M059J (cell line): ENCODE measurements at regions not wholly inside any gene's neighbourhood (a gene's known extent, or its start where the extent isn't known, plus 50 kb on each side); places are given as distances from the start of the nearest gene placed in this dataset.

Source experiments
- DNase-seq: peaks from one replicate; pipeline ENCODE4 v3.0.0-alpha.2; 2012; ENCODE audit warnings: low read depth

- DNase-seq, result no peak
Observed at GRCh38 chr4:156497486-156497885, 474.1 kb downstream of the PDGFC start.

- DNase-seq, result peak; percentile 90
Observed at GRCh38 chr4:156496797-156497196, 474.8 kb downstream of the PDGFC start.

GRCh38 chr4:156495836-156496235 is 475.8 kb downstream of the PDGFC start:
- peak; percentile 85 for DNase-seq

- peak; percentile 47 for DNase-seq
Observed at GRCh38 chr4:156495091-156495490, 476.5 kb downstream of the PDGFC start.

- DNase-seq, result no peak
Observed at GRCh38 chr4:156493858-156494257, 477.7 kb downstream of the PDGFC start.

- DNase-seq, result no peak
Observed at GRCh38 chr4:156487107-156487506, 484.5 kb downstream of the PDGFC start.

- DNase-seq, result no peak
Observed at GRCh38 chr4:156481845-156482244, 489.8 kb downstream of the PDGFC start.

- no peak for DNase-seq
Observed at GRCh38 chr4:156477636-156478035, 494.0 kb downstream of the PDGFC start.

- DNase-seq, result peak; percentile 98
Observed at GRCh38 chr4:156476359-156476758, 495.2 kb downstream of the PDGFC start.

GRCh38 chr4:156475322-156475721 is 496.3 kb downstream of the PDGFC start:
- DNase-seq, result peak; percentile 74

GRCh38 chr4:156473151-156473550 is 498.4 kb downstream of the PDGFC start:
- no peak for DNase-seq

GRCh38 chr4:156472624-156473023 is 499.0 kb downstream of the PDGFC start:
- no peak for DNase-seq

GRCh38 chr4:156459584-156459983 is 505.9 kb upstream of the CTSO start:
- no peak for DNase-seq

GRCh38 chr4:156456830-156457229 is 503.2 kb upstream of the CTSO start:
- DNase-seq, result no peak

GRCh38 chr4:156443488-156443887 is 489.8 kb upstream of the CTSO start:
- no peak for DNase-seq

GRCh38 chr4:156442912-156443311 is 489.2 kb upstream of the CTSO start:
- DNase-seq, result no peak

GRCh38 chr4:156439576-156440200 is 486.0 kb upstream of the CTSO start:
- no peak for DNase-seq

GRCh38 chr4:156437666-156438065 is 484.0 kb upstream of the CTSO start:
- no peak for DNase-seq

- DNase-seq, result no peak
Observed at GRCh38 chr4:156422576-156422975, 468.9 kb upstream of the CTSO start.

GRCh38 chr4:156420623-156421022 is 467.0 kb upstream of the CTSO start:
- no peak for DNase-seq

GRCh38 chr4:156419080-156419685 is 465.5 kb upstream of the CTSO start:
- DNase-seq, result no peak

- no peak for DNase-seq
Observed at GRCh38 chr4:156414406-156414805, 460.7 kb upstream of the CTSO start.

- no peak for DNase-seq
Observed at GRCh38 chr4:156413239-156414135, 459.8 kb upstream of the CTSO start.
